NCI-H82 (cell line): ENCODE measurements at regions not wholly inside any gene's neighbourhood (a gene's known extent, or its start where the extent isn't known, plus 50 kb on each side); places are given as distances from the start of the nearest gene placed in this dataset.
"Not testable (repeated sequence)": the region's sequence is repeated elsewhere in the genome, so short reads cannot be mapped to it uniquely, and the experiment has no call there.

Source experiments
- DNase-seq: peaks from one replicate; lab custom pipeline; 2025; lab: John Stamatoyannopoulos, UW

DNA sequence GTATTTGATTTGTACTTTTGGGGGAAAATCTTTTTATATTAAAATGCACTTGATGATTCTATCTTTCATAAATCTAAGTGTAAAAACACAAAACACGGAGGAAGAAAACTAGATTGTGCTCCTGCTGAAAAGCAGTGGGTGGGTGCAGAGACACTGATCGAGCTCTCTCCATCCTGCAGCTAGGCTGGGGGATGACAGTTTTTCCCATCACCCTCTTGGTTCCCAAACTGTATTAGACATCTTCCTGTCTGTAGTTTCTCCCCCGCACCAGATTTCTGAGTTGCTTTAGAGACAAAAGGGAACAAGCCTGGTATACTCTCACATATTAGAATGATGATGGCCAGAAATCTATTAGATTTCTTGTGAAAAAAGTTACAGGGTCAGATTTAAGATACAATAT, 99.6 kb downstream of the FAM114A2 start:
- no peak for DNase-seq

DNA sequence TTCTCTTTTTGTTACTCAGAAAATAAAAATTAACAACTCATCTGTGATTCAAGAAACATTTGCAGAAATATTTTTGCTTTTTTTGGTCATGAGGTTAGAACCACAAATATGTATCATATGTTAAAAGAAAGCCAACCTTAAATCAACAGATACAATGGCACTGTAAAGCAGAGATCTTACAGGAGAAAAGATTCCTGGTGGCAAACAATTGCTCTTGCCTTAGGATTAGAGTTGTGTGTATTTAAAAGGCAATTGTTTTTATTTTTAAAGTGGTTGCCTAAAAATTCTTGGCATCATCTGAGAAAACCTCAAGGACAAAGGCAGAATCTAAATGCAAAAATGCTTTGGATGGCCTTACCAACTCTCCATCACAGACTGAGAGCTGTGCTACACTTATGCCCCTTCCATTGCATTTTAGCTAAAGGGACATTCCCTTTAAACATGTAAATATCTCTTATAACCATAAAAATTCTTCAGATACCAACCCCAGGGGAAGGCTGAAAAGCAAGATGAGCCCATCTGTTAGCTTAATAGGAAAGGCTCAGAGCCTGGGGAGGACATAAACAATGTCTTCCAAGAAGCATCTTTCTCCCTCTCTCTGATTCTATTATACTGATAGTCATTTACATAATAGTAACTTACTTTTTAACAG, 100.4 kb downstream of the FAM114A2 start:
- DNase-seq, result no peak

DNA sequence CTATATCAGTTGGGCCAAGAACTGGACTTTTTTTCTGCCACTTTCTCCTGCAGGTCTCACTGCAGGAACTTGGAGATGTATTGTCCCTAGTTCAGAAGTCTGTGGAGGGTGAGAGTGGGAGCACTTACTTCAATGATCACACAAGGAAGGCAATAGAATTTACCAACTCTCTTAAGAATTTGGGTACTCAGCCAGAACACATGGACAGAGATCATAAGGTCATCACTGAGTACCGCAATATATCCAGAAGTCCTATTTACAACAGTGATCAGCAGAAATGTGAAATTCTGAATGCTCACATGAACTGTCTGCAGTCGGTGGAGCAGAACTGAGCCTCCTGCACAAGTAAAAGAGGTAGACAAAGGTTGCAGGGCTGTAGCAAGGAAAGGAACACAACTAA, 101.0 kb downstream of the FAM114A2 start:
- DNase-seq, result no peak

DNA sequence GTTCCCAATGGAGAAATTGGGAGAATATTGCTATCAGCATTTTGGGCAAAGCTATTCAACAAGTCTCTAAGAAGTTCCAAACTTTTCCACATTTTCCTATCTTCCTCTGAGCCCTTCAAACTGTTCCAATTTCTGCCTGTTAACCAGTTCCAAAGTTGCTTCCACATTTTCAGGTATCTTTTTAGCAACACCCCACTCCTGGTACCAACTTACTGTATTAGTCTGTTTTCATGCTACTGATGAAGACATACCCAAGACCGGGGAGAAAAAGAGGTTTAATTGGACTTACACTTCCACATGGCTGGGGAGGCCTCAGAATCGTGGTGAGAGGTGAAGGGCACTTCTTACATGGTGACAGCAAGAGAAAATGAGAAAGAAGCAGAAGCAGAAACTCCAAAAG, 103.6 kb downstream of the FAM114A2 start:
- DNase-seq, result not testable (repeated sequence)

DNA sequence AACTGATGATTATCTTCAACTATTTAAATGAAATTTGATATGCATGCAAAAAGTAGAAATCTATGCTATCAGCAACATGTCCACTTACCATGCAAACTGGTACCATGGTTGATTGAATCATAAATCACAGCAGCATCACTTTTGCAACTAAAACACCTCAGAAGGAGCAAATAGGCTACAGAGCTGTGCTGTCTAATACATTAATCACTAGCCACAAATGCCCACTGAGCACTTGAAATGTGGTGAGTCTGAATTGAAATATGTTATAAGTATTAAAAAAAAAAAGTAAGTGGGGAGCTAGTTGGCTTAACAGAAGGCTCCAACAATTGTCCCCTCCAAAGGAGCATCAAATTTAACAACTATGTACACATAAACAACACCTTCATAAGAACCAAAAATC, 112.5 kb downstream of the FAM114A2 start:
- DNase-seq, result no peak

DNA sequence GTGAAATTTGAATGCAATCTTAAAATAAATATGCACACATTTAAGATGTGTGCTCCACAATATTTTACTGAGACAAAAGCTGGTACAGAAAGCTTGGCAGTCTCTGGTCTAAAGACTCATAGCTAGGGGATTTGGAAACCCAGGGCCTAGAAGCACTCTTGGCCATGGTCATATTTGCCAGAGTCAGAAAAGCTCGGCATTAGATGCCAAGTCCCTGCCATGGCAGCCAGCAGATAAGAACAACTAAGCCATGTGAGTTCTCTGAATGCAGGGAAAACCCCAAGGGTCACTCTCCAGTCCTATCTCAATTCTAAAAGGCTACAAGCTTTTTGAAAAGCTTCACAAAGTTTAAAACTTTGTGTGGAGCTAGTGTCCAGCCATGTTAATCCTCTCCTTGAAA, 119.5 kb downstream of the FAM114A2 start:
- DNase-seq, result no peak

DNA sequence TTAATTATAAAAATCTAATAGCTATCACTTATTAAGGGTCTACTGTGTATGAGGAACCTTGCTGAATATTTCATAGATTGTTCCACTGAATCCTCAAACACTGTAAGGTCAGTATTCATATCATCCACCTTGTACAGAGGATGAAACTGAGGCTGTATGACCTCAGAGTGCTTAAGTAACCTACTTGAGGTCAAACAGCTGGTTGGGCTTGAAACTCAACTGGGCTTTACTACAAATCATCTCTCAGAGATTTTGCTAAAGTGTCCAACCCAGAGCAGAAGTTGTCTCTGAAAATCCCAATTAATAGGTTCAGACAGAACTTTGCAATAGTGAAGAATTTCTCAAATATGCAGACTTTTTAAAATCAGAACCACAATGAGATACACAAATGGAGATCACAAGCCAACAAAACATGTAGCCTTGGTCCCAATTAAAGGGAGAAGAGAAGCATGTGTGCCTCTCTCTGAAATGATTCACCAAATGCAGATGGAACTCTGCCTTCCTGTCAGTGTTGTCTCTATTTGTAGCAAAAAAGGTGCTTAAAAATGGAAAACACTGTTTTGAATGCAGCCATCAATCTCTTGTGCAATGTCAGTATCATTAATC, 131.4 kb downstream of the FAM114A2 start:
- no peak for DNase-seq

DNA sequence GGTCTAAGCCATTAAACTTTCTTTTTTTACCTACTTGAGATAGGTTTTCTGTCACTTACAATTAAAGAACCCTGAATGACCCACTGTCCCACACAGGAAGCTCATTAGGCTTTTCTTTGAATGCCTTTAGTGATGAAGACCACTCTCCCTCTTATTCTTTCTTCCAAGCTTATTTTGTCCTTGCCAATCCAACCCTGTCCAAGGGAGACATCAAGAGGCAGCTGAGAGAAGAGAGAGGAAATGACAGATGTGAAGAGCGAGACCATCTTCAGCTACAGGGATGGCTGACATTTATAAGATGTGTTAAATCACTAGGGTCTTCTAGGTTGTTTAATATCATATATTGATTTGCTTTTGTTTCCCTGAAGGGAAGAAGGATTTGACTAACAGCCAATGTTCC, 133.5 kb downstream of the FAM114A2 start:
- DNase-seq, result no peak

DNA sequence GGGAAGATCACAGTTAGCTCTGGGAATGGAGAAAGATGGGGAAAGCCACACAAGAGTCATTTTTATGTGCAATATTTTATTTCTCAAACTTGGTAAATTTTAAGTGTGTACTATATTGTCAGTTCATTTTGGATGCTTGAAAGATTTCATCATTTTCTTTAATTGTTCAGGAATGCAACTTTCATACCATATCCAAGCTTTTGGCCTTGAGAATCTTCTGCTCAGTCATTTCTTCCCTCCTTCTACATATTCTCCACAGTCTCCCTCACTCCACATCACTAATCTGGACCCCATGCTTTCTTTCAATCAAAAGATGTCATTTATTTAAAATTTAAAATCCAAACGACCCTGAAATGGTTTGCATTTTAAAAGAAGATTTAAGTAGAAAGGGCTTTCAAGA, 135.4 kb downstream of the FAM114A2 start:
- DNase-seq, result no peak

DNA sequence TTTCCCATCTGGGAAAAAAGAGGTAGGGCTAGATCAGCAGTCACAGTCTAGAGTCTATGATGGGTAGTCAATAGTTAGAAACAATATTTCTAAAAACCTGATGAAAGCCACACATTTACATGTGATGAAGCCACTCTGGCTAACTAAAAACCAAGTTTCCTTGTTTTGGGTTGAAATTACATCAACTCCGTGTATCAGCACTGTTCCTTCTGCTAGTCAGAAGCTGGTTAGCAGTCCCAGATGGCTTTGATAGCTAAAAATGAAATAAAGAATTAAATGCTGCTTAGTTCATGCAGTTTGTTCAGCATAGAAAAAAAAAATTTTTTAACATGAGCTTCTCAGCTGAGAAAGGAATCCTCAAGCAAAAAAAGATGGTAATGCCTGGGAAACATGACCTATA, 136.7 kb downstream of the FAM114A2 start:
- DNase-seq, result no peak

DNA sequence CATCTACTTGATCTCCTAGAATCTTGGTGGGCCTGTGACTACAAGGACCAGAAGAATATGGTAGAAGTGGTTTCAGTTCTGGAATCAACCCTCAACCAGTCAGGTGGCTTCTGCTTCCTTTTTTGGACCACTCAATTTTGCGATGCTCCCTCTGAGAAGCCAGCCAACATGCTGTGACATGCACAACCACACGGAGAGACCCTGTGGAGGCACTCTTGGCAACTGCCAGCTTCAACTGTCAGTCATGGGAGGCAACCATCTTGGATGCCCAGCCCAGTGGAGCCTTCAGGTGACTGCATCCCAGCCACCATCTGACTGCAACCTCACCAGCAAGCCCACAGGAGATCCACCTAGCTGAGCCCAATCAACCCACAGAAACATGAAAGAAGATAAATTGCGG, 137.3 kb downstream of the FAM114A2 start:
- DNase-seq, result no peak

DNA sequence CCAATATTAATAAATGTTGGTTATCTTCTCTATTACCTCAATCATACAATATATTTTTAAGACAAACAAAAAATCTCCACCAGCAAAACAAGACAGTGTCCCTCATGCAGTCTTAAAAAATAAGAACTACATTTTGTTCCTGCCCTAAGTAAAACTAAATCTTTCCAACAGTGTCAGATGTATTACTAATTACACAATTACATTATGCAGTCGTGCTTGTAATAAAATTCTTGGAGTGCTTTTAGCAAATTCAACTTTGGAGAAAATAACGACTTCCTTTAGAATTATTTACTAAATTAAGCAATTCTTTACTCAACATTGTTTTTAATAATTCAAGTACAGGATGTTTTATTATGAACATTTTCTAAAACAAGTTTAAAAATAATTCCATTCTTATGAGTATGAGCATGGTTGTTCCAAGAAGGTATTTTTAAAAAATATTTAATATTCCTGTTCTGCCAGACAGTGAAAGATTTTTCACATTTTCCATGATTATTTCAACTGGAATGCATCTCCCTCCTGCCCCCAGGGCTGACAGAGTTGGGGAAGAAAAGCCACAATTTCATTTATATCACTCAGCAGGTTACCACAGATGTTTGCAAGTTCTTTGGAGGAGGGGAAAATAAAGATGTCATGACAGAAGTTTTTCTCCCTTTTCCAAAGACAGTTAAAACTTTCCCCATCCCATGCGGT, 137.9 kb downstream of the FAM114A2 start:
- DNase-seq, result no peak

DNA sequence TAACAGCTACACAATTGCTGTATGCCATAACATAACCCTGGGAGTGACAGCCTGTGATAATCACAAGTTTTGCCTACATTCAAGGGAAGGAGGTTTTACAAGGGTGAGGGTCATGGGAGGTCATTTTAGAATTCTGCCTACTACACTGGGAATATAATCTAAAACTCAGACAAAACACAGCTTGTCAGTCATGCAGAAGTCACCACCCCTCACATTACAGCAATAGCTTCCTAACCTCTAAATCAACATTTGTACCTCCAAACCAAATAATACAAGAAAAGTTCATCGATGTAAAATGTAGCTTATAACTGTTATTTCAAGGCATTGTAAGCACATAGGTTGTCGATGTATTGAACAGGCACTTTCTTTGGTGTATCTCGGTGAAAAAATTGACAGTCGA, 139.0 kb downstream of the FAM114A2 start:
- no peak for DNase-seq

DNA sequence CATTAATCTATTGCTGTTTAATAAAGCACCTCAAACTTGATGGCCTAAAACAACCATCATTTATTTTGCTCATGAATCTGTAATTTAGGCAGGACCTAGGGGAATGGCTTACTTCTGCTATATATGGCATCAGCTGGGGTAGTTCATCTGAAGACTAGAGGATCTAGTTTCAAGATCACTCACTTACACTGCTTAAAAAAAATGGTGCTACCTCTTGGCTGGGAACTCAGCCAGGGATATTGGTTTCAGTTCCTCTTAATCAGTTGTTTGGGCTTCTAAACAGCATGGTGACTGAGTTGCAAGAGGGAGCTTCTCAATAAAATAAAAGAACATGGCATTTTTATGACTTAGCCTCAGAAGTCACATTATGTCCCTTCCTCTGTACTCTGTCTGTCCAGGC, 142.0 kb downstream of the FAM114A2 start:
- peak; percentile 44 for DNase-seq

DNA sequence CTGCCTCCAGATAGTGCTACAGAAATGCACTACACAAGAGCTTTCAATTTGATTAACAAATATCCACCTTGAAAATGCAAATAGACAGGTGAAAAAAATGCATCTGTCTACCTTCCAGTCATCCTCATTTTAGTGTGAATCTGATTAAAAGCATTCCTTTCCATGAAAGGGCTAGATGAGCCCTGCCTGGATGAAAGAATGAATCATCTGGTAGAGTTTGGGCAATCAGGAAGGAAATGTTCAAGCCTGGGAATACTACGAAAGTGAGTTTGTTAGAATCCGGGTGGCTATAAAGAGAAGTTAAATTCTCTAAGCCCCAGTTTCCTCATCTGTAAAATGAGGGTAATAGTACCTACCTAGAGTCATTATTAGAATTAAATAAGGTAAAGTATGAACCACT, 142.6 kb downstream of the FAM114A2 start:
- no peak for DNase-seq

DNA sequence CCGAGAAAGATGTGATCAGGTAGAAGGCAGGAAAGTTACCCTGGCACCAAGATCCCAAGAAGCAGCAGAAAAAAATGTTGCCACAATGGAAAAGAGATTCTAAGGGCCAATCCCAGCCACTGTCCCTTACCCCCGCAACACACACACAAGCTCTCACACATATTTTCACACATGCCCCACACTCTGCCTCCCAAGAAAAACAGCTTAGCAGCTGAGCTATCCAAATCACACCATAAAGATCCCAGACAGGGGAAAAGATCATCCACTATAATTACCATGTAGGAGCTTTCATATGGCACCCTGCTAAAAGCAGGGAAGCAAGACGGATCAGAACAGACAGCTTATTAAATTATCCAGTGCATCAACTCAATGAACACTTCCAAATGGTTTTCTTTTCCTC, 143.4 kb downstream of the FAM114A2 start:
- peak; percentile 84 for DNase-seq

DNA sequence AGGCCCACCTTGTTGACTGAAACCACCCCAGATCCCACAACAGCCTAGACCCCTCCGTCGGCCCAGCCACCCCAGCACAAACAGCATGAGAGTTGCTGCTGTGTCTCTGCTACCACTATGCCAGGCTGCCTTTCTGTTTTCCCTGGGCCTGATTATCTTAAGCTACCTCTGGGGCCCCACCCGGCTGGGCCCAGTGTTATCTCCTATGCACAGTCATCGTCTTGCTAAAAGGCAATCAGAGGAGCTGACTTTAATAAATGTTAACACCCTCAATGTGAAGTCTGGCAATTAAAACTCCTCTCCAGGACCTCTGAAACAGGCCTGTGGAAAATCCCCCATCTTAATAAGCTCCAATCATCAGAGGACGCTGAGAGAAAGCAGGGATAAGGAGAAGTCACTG, 144.9 kb downstream of the FAM114A2 start:
- DNase-seq, result no peak

DNA sequence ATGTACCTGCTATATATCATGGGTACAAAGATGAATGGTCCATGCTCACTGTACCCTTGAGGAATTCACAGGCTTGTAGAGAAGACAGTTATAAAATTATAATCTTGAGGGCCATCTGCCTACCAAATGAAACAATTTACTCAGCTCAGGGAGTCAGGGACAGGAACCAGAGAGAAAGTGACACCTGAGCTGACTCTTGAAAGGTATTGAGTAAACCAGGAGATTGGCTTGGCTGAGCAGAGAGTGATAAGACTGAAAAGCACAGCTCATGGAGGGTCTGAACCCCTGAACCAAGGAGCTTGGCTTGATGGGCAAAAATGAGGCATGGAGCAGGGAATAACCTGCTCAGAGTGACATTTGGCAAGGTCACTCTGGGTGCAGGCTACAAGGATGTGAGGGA, 147.3 kb downstream of the FAM114A2 start:
- no peak for DNase-seq

DNA sequence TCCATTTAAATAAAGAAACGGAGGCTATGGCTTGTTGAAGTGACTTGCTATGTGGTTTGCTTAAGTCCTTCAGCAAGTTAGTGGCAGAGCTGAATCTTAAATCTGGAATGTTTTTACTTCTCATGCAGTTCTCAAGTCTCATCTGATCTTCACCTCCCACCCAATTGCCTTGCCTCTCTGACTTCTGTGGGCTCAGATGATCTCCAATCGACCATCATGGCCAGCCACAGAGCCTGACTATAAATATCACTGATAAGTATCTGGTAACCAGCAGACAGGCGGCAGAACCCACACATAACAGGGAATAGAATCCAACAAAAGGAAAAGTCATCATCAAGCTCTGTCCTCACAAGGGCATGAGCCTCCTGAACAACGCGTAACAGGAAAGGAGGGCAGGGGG, 149.9 kb downstream of the FAM114A2 start:
- DNase-seq, result no peak

DNA sequence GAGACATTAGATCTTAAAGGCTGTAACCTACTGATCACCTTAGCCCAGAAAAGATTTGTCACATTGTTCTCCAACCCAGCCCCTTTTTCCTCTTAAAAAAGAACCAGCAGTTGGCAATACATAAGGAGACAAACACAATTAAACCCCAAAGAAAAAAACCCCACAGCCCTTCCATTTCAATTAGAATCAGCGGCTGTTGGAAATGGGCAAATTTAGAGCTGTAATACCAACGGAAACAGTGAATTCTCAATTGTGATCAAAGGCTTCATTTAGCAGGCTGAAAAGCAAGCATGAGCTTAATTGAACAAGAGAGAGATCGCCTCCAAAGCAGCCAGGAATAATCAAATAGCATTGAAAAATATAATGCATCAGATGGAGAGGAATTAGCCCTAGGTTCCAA, 153.6 kb downstream of the FAM114A2 start:
- DNase-seq, result no peak

DNA sequence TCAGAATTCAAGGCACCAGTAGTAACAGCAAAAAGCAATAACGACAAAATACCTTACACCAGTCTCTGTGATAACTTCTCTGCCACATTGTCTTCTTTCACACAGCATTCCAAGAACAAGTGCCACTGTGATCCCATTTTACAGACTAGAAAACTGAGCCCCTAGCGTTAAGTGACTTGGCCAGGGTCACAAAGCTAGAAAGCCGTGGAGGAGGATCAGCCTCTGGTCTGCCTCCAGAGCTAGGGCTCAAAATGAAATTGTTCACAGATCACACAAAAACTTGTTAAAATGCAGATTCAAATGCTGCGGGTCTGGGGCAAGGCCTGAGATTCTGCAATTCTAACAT, 154.1 kb downstream of the FAM114A2 start:
- DNase-seq, result no peak

DNA sequence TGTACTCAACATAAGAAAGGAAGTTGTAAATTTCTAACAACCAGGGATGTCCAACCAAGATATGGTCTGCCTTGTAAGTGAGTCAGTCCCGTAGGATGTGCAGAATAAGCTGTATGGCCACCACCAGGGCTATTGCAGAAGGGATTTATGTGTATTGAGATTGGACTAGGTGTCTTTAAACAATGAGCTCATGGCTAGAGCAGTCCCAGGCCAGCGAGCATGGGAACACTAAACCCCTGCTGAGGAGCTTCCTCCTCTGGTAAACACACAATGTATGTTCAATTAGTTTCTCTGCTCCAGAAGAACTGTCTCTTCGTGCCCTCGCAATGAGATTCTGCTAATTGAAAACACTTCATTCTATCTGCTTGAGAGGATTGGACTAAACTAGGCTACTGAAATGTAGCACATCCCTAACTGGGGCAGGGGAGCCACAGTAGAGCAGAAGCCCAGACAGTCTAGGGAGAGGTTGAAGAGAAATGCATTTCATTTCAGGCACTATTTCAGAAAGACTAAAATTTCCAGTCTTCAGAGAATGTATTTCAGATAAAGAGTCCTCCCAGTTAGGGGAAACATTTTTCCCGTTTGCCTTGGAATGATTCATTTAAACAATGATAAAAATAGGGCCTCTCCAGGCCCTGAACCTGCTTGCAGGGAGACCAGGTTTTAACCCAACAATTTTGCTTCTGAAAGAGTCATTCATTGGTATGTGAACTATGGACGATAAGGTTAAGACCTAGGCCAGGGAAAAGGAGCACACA, 154.7 kb downstream of the FAM114A2 start:
- no peak for DNase-seq

DNA sequence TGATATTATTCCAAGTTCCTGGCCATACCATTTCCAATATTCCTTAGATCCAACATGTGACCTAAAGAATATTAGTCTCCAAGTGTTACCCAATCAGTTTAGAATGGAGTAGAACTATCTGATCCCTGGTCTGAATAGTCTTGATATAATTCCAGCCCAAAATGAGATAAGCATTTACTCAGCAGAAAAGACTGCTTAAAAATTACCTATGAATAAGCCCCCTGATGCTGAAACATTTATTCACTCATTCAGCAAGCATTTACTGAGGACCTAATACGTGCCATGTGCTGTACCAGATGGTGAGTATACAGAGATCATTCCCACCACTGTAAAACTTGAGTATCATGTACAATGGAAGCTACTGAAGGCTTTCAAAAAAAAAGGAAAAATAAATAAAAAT, 157.0 kb downstream of the FAM114A2 start:
- no peak for DNase-seq
